Aorta (tissue), 5 donors: ENCODE measurements at regions not wholly inside any gene's neighbourhood (a gene's known extent, or its start where the extent isn't known, plus 50 kb on each side); places are given as distances from the start of the nearest gene placed in this dataset.
"Not testable (repeated sequence)": the region's sequence is repeated elsewhere in the genome, so short reads cannot be mapped to it uniquely, and the experiment has no call there.

Experiments used
- ATAC-seq: fragments of 200-7000 bp; cut with Tn5 transposase; one replicate; pipeline ENCODE4 v1.9.1; 2022; ENCODE audit warnings: moderate library complexity; ENCODE audit not compliant: low FRiP score
- DNase-seq, 2 donors: peaks; one replicate each; pipeline ENCODE4 v3.0.0-alpha.2; 2020
- H3K27ac ChIP-seq, 2 donors: one replicate each; pipeline ENCODE4 v1.5.1; 2013; ENCODE audit warnings: low read length in 2 of 2, mild to moderate bottlenecking in 2 of 2, moderate library complexity in 2 of 2, control low read depth in 1 of 2, inconsistent platforms in 1 of 2, low read depth in 1 of 2
- H3K27me3 ChIP-seq, 2 donors: one replicate each; pipeline ENCODE4 v1.6.1; 2013; ENCODE audit warnings: control low read depth in 1 of 2, low read length in 1 of 2, mild to moderate bottlenecking in 1 of 2, moderate library complexity in 1 of 2; ENCODE audit not compliant: insufficient read depth in 2 of 2, control insufficient read depth in 1 of 2
- H3K36me3 ChIP-seq, 2 donors: one replicate each; pipeline ENCODE4 v1.6.1; 2013; ENCODE audit warnings: control low read depth in 1 of 2, low read length in 1 of 2, mild to moderate bottlenecking in 1 of 2; ENCODE audit not compliant: insufficient read depth in 2 of 2, control insufficient read depth in 1 of 2
- H3K4me1 ChIP-seq, 2 donors: one replicate each; pipeline ENCODE4 v1.6.1; 2013; ENCODE audit warnings: low read length in 2 of 2, control low read depth in 1 of 2, mild to moderate bottlenecking in 1 of 2, moderate library complexity in 1 of 2; ENCODE audit not compliant: insufficient read depth in 2 of 2, control insufficient read depth in 1 of 2
- H3K4me3 ChIP-seq, 2 donors: one replicate each; pipeline ENCODE4 v1.5.1; 2013; ENCODE audit warnings: low read length in 2 of 2, control low read depth in 1 of 2, mild to moderate bottlenecking in 1 of 2
- H3K9me3 ChIP-seq: one replicate; pipeline ENCODE4 v1.6.1; 2013; ENCODE audit warnings: mild to moderate bottlenecking, low read length; ENCODE audit not compliant: control insufficient read depth
- WGBS, 2 donors: extraction: QIAGEN DNeasy Blood & Tissue Kit; methylation state at CpG; one replicate each; pipeline ENCODE4 v1.1.7; 2013; 5-methylcytosine and 5-hydroxymethylcytosine counted together
- intact Hi-C, 2 donors: fragments of 100-400 bp; cut with DNase I; formaldehyde crosslinking; loops; one replicate each; pipeline versions ENCODE4 v1.14.2 to v1.15.0; 2022
- donor health status: healthy with polysubstance abuse.
- donor health status: Bipolar disorder and iron deficiency.
- donor health status: DM: no; HTN: no; CAD: no.
- donor health status: DM: no; HTN: no; CAD: no.
- donor health status: DM: yes; HTN: yes; CAD: no.

- WGBS, 2 donors: 75 to 78% methylated on average over 10 of the region's 10 CpGs
- Histone ChIP-seq H3K27ac (no peak overlapping the region), H3K36me3 (no peaks in the 10 kb centered on the region), H3K4me1 (no peaks in the 10 kb centered on the region), H3K4me3 (no peak overlapping the region), H3K9me3 (no peaks in the 10 kb centered on the region), H3K27me3 (no peaks in the 10 kb centered on the region)
- intact Hi-C loops: no loop called here
- DNase-seq (no peak), ATAC-seq (no peak)
Measured at GRCh38 chr19:30066781-30067759, 125.0 kb downstream of the URI1 start.

- H3K27ac ChIP-seq, DNase-seq, H3K9me3 ChIP-seq, H3K27me3 ChIP-seq, ATAC-seq, H3K36me3 ChIP-seq, intact Hi-C loops, H3K4me1 ChIP-seq, H3K4me3 ChIP-seq: not testable (repeated sequence)
- 94 to 95% methylated on average over 2 of the region's 2 CpGs for WGBS, 2 donors
Measured at GRCh38 chr19:30067956-30068506, 126.0 kb downstream of the URI1 start.

- Histone ChIP-seq H3K9me3 (no peaks in the 10 kb centered on the region), H3K4me3 (no peak overlapping the region), H3K27ac (no peak overlapping the region), H3K4me1 (no peaks in the 10 kb centered on the region), H3K36me3 (no peaks in the 10 kb centered on the region), H3K27me3 (no peaks in the 10 kb centered on the region)
- WGBS, 2 donors: 85 to 88% methylated on average over 2 of the region's 2 CpGs
- no peak for ATAC-seq
- intact Hi-C loops: no loop called here
- DNase-seq: no peak
Measured at GRCh38 chr19:30068528-30069395, 126.7 kb downstream of the URI1 start.

- ATAC-seq: no peak
- DNase-seq: no peak
- Histone ChIP-seq H3K4me3 (no peak overlapping the region), H3K4me1 (no peaks in the 10 kb centered on the region), H3K36me3 (no peaks in the 10 kb centered on the region), H3K9me3 (no peaks in the 10 kb centered on the region), H3K27ac (no peak overlapping the region), H3K27me3 (no peaks in the 10 kb centered on the region)
- intact Hi-C loops: no loop called here
- WGBS, 2 donors: 50 to 54% methylated on average over 8 of the region's 8 CpGs
Measured at GRCh38 chr19:30069535-30070197, 127.6 kb downstream of the URI1 start.

- no peaks in the 10 kb centered on the region for H3K27me3 ChIP-seq
- intact Hi-C loops: no loop called here
- WGBS, 2 donors: 56 to 58% methylated on average over 29 of the region's 29 CpGs
- no peaks in the 10 kb centered on the region for H3K9me3 ChIP-seq
- no peaks in the 10 kb centered on the region for H3K4me1 ChIP-seq
- no peak overlapping the region for H3K27ac ChIP-seq
- ATAC-seq (no peak), DNase-seq (peak in 1 of 2 donors; percentile 63)
- no peak overlapping the region for H3K4me3 ChIP-seq
- no peaks in the 10 kb centered on the region for H3K36me3 ChIP-seq
Measured at GRCh38 chr19:30070198-30070967, 128.3 kb downstream of the URI1 start.

GRCh38 chr19:30070968-30071632, 129.1 kb downstream of the URI1 start:
- Histone ChIP-seq H3K9me3 (no peaks in the 10 kb centered on the region), H3K4me3 (no peak overlapping the region), H3K4me1 (no peaks in the 10 kb centered on the region), H3K27me3 (no peaks in the 10 kb centered on the region), H3K27ac (no peak overlapping the region), H3K36me3 (no peaks in the 10 kb centered on the region)
- no peak for ATAC-seq
- intact Hi-C loops: no loop called here
- DNase-seq: peak in 1 of 2 donors; percentile 67
- WGBS, 2 donors: 34 to 35% methylated on average over 24 to 26 of the region's 26 CpGs

GRCh38 chr19:30071871-30072270, 129.8 kb downstream of the URI1 start:
- DNase-seq: peak in 1 of 2 donors; percentile 56
- no peak for ATAC-seq
- no peak overlapping the region for H3K27ac ChIP-seq
- H3K4me1 ChIP-seq: no peaks in the 10 kb centered on the region
- no peaks in the 10 kb centered on the region for H3K9me3 ChIP-seq
- 91 to 94% methylated on average over 15 of the region's 15 CpGs for WGBS, 2 donors
- intact Hi-C loops: no loop called here
- H3K27me3 ChIP-seq: no peaks in the 10 kb centered on the region
- no peak overlapping the region for H3K4me3 ChIP-seq
- no peaks in the 10 kb centered on the region for H3K36me3 ChIP-seq
